ENCODE measurements at regions not wholly inside any gene's neighbourhood (a gene's known extent, or its start where the extent isn't known, plus 50 kb on each side); places are given as distances from the start of the nearest gene placed in this dataset.

- Mint-ChIP-seq H3K9me3 (ENCODE audit: unreplicated experiment) (no peaks in the 10 kb centered on the region), H3K36me3 (ENCODE audit: low read depth, unreplicated experiment) (no peaks in the 10 kb centered on the region), H3K27ac (ENCODE audit: unreplicated experiment) (no peak overlapping the region), H3K4me3 (ENCODE audit: unreplicated experiment) (no peak overlapping the region), H3K4me1 (ENCODE audit: low read depth, unreplicated experiment) (peaks cover 38% of the 10 kb centered on the region), H3K27me3 (ENCODE audit: low read depth, unreplicated experiment) (no peaks in the 10 kb centered on the region)
- no peak overlapping the region for H3K9ac ChIP-seq (ENCODE audit: low read length)
- no peaks in the 10 kb centered on the region for H4K20me1 ChIP-seq (ENCODE audit: insufficient read depth, low read length)
- no peaks in the 10 kb centered on the region for H3K36me3 ChIP-seq (ENCODE audit: insufficient read depth, low read length)
- no peak for FAIRE-seq
- no peaks in the 10 kb centered on the region for H3K27me3 ChIP-seq (ENCODE audit: insufficient read depth, low read length)
- DNase-seq (ENCODE audit: low read depth): no peak
- peaks cover 34% of the 10 kb centered on the region for H3K4me1 ChIP-seq (ENCODE audit: insufficient read depth, low read length)
- no peaks in the 10 kb centered on the region for H3K79me2 ChIP-seq (ENCODE audit: insufficient read depth, low read length)
- no peak overlapping the region for H3K27ac ChIP-seq (ENCODE audit: low read depth, low read length)
- TF ChIP-seq CTCF (IDR thresholded peaks at IDR 0.05; ENCODE audit: insufficient read depth, low read depth, low read length) (no peak), EZH2 (IDR thresholded peaks at IDR 0.05; ENCODE audit: insufficient read depth, low read length) (no peak)
- H3K9me3 ChIP-seq (ENCODE audit: insufficient read depth, low read depth, low read length): no peaks in the 10 kb centered on the region
- no peak overlapping the region for H3K4me2 ChIP-seq (ENCODE audit: low read length)
- H3K4me3 ChIP-seq (ENCODE audit: insufficient read depth, low read depth, low read length): no peak overlapping the region
- H2AFZ ChIP-seq (ENCODE audit: low read depth, low read length): no peak overlapping the region
These were observed 106.0 kb downstream of the ARRDC3 start for GRCh38 chr5:91277093-91277626.

GRCh38 chr5:91272858-91273257 is 110.3 kb downstream of the ARRDC3 start:
- peak; percentile 71 for DNase-seq (ENCODE audit: low read depth)
- no peak for TF ChIP-seq CTCF (IDR thresholded peaks at IDR 0.05; ENCODE audit: insufficient read depth, low read depth, low read length)
- no peak for TF ChIP-seq EZH2 (IDR thresholded peaks at IDR 0.05; ENCODE audit: insufficient read depth, low read length)
- H3K9me3 ChIP-seq (ENCODE audit: insufficient read depth, low read depth, low read length): no peaks in the 10 kb centered on the region
- H2AFZ ChIP-seq (ENCODE audit: low read depth, low read length): no peak overlapping the region
- no peak overlapping the region for H3K4me3 ChIP-seq (ENCODE audit: insufficient read depth, low read depth, low read length)
- Mint-ChIP-seq H3K27ac (ENCODE audit: unreplicated experiment) (peak overlapping the region; percentile 70), H3K4me3 (ENCODE audit: unreplicated experiment) (peak overlapping the region; percentile 50), H3K36me3 (ENCODE audit: low read depth, unreplicated experiment) (no peaks in the 10 kb centered on the region), H3K27me3 (ENCODE audit: low read depth, unreplicated experiment) (no peaks in the 10 kb centered on the region), H3K4me1 (ENCODE audit: low read depth, unreplicated experiment) (peaks cover 18% of the 10 kb centered on the region), H3K9me3 (ENCODE audit: unreplicated experiment) (no peaks in the 10 kb centered on the region)
- no peaks in the 10 kb centered on the region for H3K79me2 ChIP-seq (ENCODE audit: insufficient read depth, low read length)
- H3K9ac ChIP-seq (ENCODE audit: low read length): no peak overlapping the region
- peaks cover 6% of the 10 kb centered on the region for H3K4me1 ChIP-seq (ENCODE audit: insufficient read depth, low read length)
- H3K36me3 ChIP-seq (ENCODE audit: insufficient read depth, low read length): no peaks in the 10 kb centered on the region
- no peak overlapping the region for H3K27ac ChIP-seq (ENCODE audit: low read depth, low read length)
- no peaks in the 10 kb centered on the region for H4K20me1 ChIP-seq (ENCODE audit: insufficient read depth, low read length)
- FAIRE-seq: peak; percentile 13
- peak overlapping the region; percentile 34 for H3K4me2 ChIP-seq (ENCODE audit: low read length)
- no peaks in the 10 kb centered on the region for H3K27me3 ChIP-seq (ENCODE audit: insufficient read depth, low read length)

GRCh38 chr5:91271999-91272398 is 111.1 kb downstream of the ARRDC3 start:
- H3K4me2 ChIP-seq (ENCODE audit: low read length): no peak overlapping the region
- H2AFZ ChIP-seq (ENCODE audit: low read depth, low read length): no peak overlapping the region
- FAIRE-seq (no peak), DNase-seq (ENCODE audit: low read depth) (no peak)
- TF ChIP-seq CTCF (IDR thresholded peaks at IDR 0.05; ENCODE audit: insufficient read depth, low read depth, low read length): no peak
- TF ChIP-seq EZH2 (IDR thresholded peaks at IDR 0.05; ENCODE audit: insufficient read depth, low read length): no peak
- no peaks in the 10 kb centered on the region for H3K27me3 ChIP-seq (ENCODE audit: insufficient read depth, low read length)
- no peaks in the 10 kb centered on the region for H3K9me3 ChIP-seq (ENCODE audit: insufficient read depth, low read depth, low read length)
- H3K27ac Mint-ChIP-seq (ENCODE audit: unreplicated experiment): no peak overlapping the region
- no peaks in the 10 kb centered on the region for H3K27me3 Mint-ChIP-seq (ENCODE audit: low read depth, unreplicated experiment)
- no peaks in the 10 kb centered on the region for H3K36me3 Mint-ChIP-seq (ENCODE audit: low read depth, unreplicated experiment)
- H4K20me1 ChIP-seq (ENCODE audit: insufficient read depth, low read length): no peaks in the 10 kb centered on the region
- no peaks in the 10 kb centered on the region for H3K36me3 ChIP-seq (ENCODE audit: insufficient read depth, low read length)
- no peak overlapping the region for H3K27ac ChIP-seq (ENCODE audit: low read depth, low read length)
- peaks cover 6% of the 10 kb centered on the region for H3K4me1 ChIP-seq (ENCODE audit: insufficient read depth, low read length)
- H3K4me3 ChIP-seq (ENCODE audit: insufficient read depth, low read depth, low read length): no peak overlapping the region
- no peaks in the 10 kb centered on the region for H3K79me2 ChIP-seq (ENCODE audit: insufficient read depth, low read length)
- peaks cover 12% of the 10 kb centered on the region for H3K4me1 Mint-ChIP-seq (ENCODE audit: low read depth, unreplicated experiment)
- H3K9me3 Mint-ChIP-seq (ENCODE audit: unreplicated experiment): no peaks in the 10 kb centered on the region
- no peak overlapping the region for H3K4me3 Mint-ChIP-seq (ENCODE audit: unreplicated experiment)
- H3K9ac ChIP-seq (ENCODE audit: low read length): no peak overlapping the region

Measured in astrocyte (in vitro differentiated cells and primary cell).